Transverse colon (tissue), 4 donors: ENCODE measurements at regions not wholly inside any gene's neighbourhood (a gene's known extent, or its start where the extent isn't known, plus 50 kb on each side); places are given as distances from the start of the nearest gene placed in this dataset.
"Not testable (repeated sequence)": the region's sequence is repeated elsewhere in the genome, so short reads cannot be mapped to it uniquely, and the experiment has no call there.

Source experiments
- DNase-seq: peaks from one replicate; pipeline ENCODE4 v3.0.0-alpha.2; 2019
- H3K27ac ChIP-seq, 4 donors: fragments of 200-600 bp; sonication (generic); 2 replicates each; pipeline ENCODE4 v1.5.1; 2016 to 2018; ENCODE audit warnings: inconsistent platforms in 4 of 4
- H3K27me3 ChIP-seq: fragments of 200-600 bp; sonication (generic); 2 replicates; pipeline ENCODE4 v1.5.1; 2017; ENCODE audit warnings: inconsistent platforms
- H3K36me3 ChIP-seq, 4 donors: fragments of 200-600 bp; sonication (generic); 2 replicates each; pipeline ENCODE4 v1.5.1; 2017 to 2019; ENCODE audit warnings: inconsistent platforms in 4 of 4
- H3K4me1 ChIP-seq, 4 donors: fragments of 200-600 bp; sonication (generic); 2 replicates each; pipeline ENCODE4 v1.5.1; 2017 to 2020; ENCODE audit warnings: inconsistent platforms in 4 of 4
- H3K4me3 ChIP-seq, 4 donors: fragments of 200-600 bp; sonication (generic); 1 replicate in 1 of 4; 2 replicates in 3 of 4; pipeline versions ENCODE4 v1.5.1 to v1.6.1; 2017 to 2019; ENCODE audit warnings: inconsistent platforms in 4 of 4
- H3K9me3 ChIP-seq, 2 donors: fragments of 200-600 bp; sonication (generic); 2 replicates each; pipeline ENCODE4 v1.5.1; 2017 to 2019; ENCODE audit warnings: inconsistent platforms in 2 of 2
- CTCF ChIP-seq, 5 experiments: fragments of 200-600 bp in 3 of 5; fragments of 450-650 bp in 2 of 5; sonication (generic) in 3 of 5; IDR thresholded peaks; 1 replicate in 2 of 5; 2 replicates in 3 of 5; pipeline ENCODE4 v1.5.1; 2016 to 2017; ENCODE audit warnings: antibody characterized with exemption in 5 of 5, inconsistent platforms in 3 of 5, mild to moderate bottlenecking in 2 of 5, moderate library complexity in 1 of 5
- EP300 ChIP-seq: sonication (generic); formaldehyde crosslinking; IDR thresholded peaks from one replicate; pipeline ENCODE4 v1.6.1; 2017; ENCODE audit warnings: antibody characterized with exemption, low read depth
- POLR2A ChIP-seq: fragments of 450-650 bp; IDR thresholded peaks from one replicate; pipeline ENCODE4 v1.6.1; 2016; ENCODE audit warnings: antibody characterized with exemption, mild to moderate bottlenecking, moderate library complexity
- POLR2AphosphoS5 ChIP-seq, 3 donors: sonication (generic); formaldehyde crosslinking; IDR thresholded peaks; one replicate each; pipeline ENCODE4 v1.6.1; 2016; ENCODE audit warnings: antibody characterized with exemption in 3 of 3
- WGBS, 2 donors: methylation state at CpG; one replicate each; pipeline ENCODE4 v1.1.5; 2018; ENCODE audit warnings: low coverage in 1 of 2; 5-methylcytosine and 5-hydroxymethylcytosine counted together
- in situ Hi-C, 4 donors: fragments of 200-750 bp; cut with MboI; loops; one replicate each; pipeline versions ENCODE4 v1.15.0 to v1.15.1; 2017; ENCODE audit warnings: low sequenced_read_pairs in 3 of 4, low pct_ligation_motif_present in 1 of 4, low pct_unique_long_range_greater_than_20kb in 1 of 4
- intact Hi-C: fragments of 100-400 bp; cut with DNase I; formaldehyde crosslinking; loops from one replicate; pipeline ENCODE4 v1.15.1; 2023; ENCODE audit warnings: low total_unique reads

GRCh38 chr3:178217479-178217878 lies 318.8 kb upstream of the KCNMB2 start:
- TF ChIP-seq POLR2AphosphoS5 (IDR thresholded peaks at IDR 0.05) (no peak), EP300 (no peak), CTCF (IDR thresholded peaks at IDR 0.05) (no peak), POLR2A (no peak)
- no peak overlapping the region for H3K4me3 ChIP-seq
- no peaks in the 10 kb centered on the region for H3K9me3 ChIP-seq
- in situ Hi-C loops = no loop called here
- H3K4me1 ChIP-seq = no peaks in the 10 kb centered on the region
- H3K27me3 ChIP-seq = no peaks in the 10 kb centered on the region
- no peaks in the 10 kb centered on the region for H3K36me3 ChIP-seq
- no peak overlapping the region for H3K27ac ChIP-seq
- WGBS, 2 donors = 63 to 89% methylated on average over 2 of the region's 2 CpGs
- no peak for DNase-seq
- intact Hi-C loops = no loop called here

- Histone ChIP-seq H3K4me3 (no peak overlapping the region), H3K27ac (no peak overlapping the region), H3K4me1 (no peaks in the 10 kb centered on the region), H3K27me3 (no peaks in the 10 kb centered on the region), H3K9me3 (no peaks in the 10 kb centered on the region), H3K36me3 (no peaks in the 10 kb centered on the region)
- intact Hi-C loops (no loop called here), in situ Hi-C loops (no loop called here)
- TF ChIP-seq CTCF (IDR thresholded peaks at IDR 0.05) = no peak
- TF ChIP-seq POLR2AphosphoS5 (IDR thresholded peaks at IDR 0.05) = no peak
- no peak for TF ChIP-seq EP300
- no peak for TF ChIP-seq POLR2A
- no peak for DNase-seq
Observed at GRCh38 chr3:178218231-178218630, 318.0 kb upstream of the KCNMB2 start.

- H3K27ac ChIP-seq, H3K36me3 ChIP-seq, H3K4me3 ChIP-seq, H3K27me3 ChIP-seq, in situ Hi-C loops, intact Hi-C loops, H3K9me3 ChIP-seq, DNase-seq, H3K4me1 ChIP-seq: not testable (repeated sequence)
- WGBS, 2 donors = 75 to 79% methylated on average over 3 to 4 of the region's 4 CpGs
Observed at GRCh38 chr3:178219661-178220060, 316.6 kb upstream of the KCNMB2 start.

GRCh38 chr3:178223876-178224275 lies 312.4 kb upstream of the KCNMB2 start:
- Histone ChIP-seq H3K4me1 (no peaks in the 10 kb centered on the region), H3K27me3 (no peaks in the 10 kb centered on the region), H3K36me3 (no peaks in the 10 kb centered on the region), H3K27ac (no peak overlapping the region), H3K9me3 (no peaks in the 10 kb centered on the region), H3K4me3 (no peak overlapping the region)
- DNase-seq = no peak
- in situ Hi-C loops = no loop called here
- intact Hi-C loops = no loop called here
- TF ChIP-seq EP300 (no peak), CTCF (IDR thresholded peaks at IDR 0.05) (no peak), POLR2AphosphoS5 (IDR thresholded peaks at IDR 0.05) (no peak), POLR2A (no peak)

GRCh38 chr3:178226094-178226493 lies 310.1 kb upstream of the KCNMB2 start:
- H3K36me3 ChIP-seq = no peaks in the 10 kb centered on the region
- H3K27ac ChIP-seq = no peak overlapping the region
- no peak for TF ChIP-seq CTCF (IDR thresholded peaks at IDR 0.05)
- no peak for TF ChIP-seq POLR2A
- no peak for TF ChIP-seq EP300
- no peak for TF ChIP-seq POLR2AphosphoS5 (IDR thresholded peaks at IDR 0.05)
- H3K4me3 ChIP-seq = no peak overlapping the region
- no peaks in the 10 kb centered on the region for H3K27me3 ChIP-seq
- H3K4me1 ChIP-seq = no peaks in the 10 kb centered on the region
- in situ Hi-C loops (no loop called here), intact Hi-C loops (no loop called here)
- DNase-seq = no peak
- no peaks in the 10 kb centered on the region for H3K9me3 ChIP-seq
- 81 to 87% methylated on average over 2 of the region's 2 CpGs for WGBS, 2 donors
